ENCODE measurements at regions not wholly inside any gene's neighbourhood (a gene's known extent, or its start where the extent isn't known, plus 50 kb on each side); places are given as distances from the start of the nearest gene placed in this dataset.
"Not testable (repeated sequence)": the region's sequence is repeated elsewhere in the genome, so short reads cannot be mapped to it uniquely, and the experiment has no call there.

GRCh38 chr5:71788794-71789193 lies 69.7 kb downstream of the CARTPT start:
- Histone ChIP-seq H3K27ac (no peak overlapping the region), H3K9me3 (peaks cover 0 to 16% (median 0%) of the 10 kb centered on the region in 12 donors), H3K4me3 (no peak overlapping the region), H3K27me3 (no peaks in the 10 kb centered on the region), H3K36me3 (no peaks in the 10 kb centered on the region), H3K4me1 (no peaks in the 10 kb centered on the region)
- no peak for ATAC-seq
- no peak for DNase-seq
- WGBS, 4 donors: 88 to 96% (median 91%) methylated on average over 2 of the region's 2 CpGs
- intact Hi-C loops (cut with DNase I): loop anchor here in 9 of 10 donors (5.0 to 10.0 kb wide), 5 partner anchors 136 to 316 kb away; partner anchors contain the start of gene MAP1B (in 3 of the 9)
- TF ChIP-seq POLR2A (IDR thresholded peaks at IDR 0.05): no peak
- TF ChIP-seq CTCF (IDR thresholded peaks at IDR 0.05): no peak

GRCh38 chr5:71789746-71790145 lies 70.7 kb downstream of the CARTPT start:
- ATAC-seq (no peak), DNase-seq (no peak)
- intact Hi-C loops (cut with DNase I): loop anchor here in 9 of 10 donors (5.0 to 10.0 kb wide), 5 partner anchors 135 to 315 kb away; partner anchors contain the start of gene MAP1B (in 3 of the 9)
- Histone ChIP-seq H3K36me3 (no peaks in the 10 kb centered on the region), H3K27me3 (no peaks in the 10 kb centered on the region), H3K4me3 (no peak overlapping the region), H3K4me1 (no peaks in the 10 kb centered on the region), H3K27ac (no peak overlapping the region), H3K9me3 (peaks cover 0 to 16% (median 2%) of the 10 kb centered on the region in 12 donors)
- TF ChIP-seq CTCF (IDR thresholded peaks at IDR 0.05) (no peak), POLR2A (IDR thresholded peaks at IDR 0.05) (no peak)
- WGBS, 4 donors: 57 to 83% (median 69%) methylated on average over 4 of the region's 4 CpGs

- Histone ChIP-seq H3K9me3 (peaks cover 0 to 18% (median 2%) of the 10 kb centered on the region in 12 donors), H3K4me1 (no peaks in the 10 kb centered on the region), H3K4me3 (no peak overlapping the region), H3K27ac (no peak overlapping the region), H3K27me3 (no peaks in the 10 kb centered on the region), H3K36me3 (no peaks in the 10 kb centered on the region)
- WGBS, 4 donors: 46 to 59% (median 49%) methylated on average over 7 of the region's 7 CpGs
- TF ChIP-seq CTCF (IDR thresholded peaks at IDR 0.05) (no peak), POLR2A (IDR thresholded peaks at IDR 0.05) (no peak)
- DNase-seq (no peak), ATAC-seq (no peak)
- intact Hi-C loops (cut with DNase I): no loop called here
Observed at GRCh38 chr5:71790433-71790832, 71.4 kb downstream of the CARTPT start.

GRCh38 chr5:71792041-71792440 lies 73.0 kb downstream of the CARTPT start:
- peaks cover 0 to 18% (median 2%) of the 10 kb centered on the region in 12 donors for H3K9me3 ChIP-seq
- H3K4me1 ChIP-seq; H3K4me3 ChIP-seq; intact Hi-C loops (cut with DNase I); H3K36me3 ChIP-seq; DNase-seq; H3K27ac ChIP-seq; ATAC-seq; H3K27me3 ChIP-seq: not testable (repeated sequence)
- WGBS, 4 donors: 84 to 92% (median 90%) methylated on average over 2 of the region's 2 CpGs

GRCh38 chr5:71794061-71794695 lies 75.1 kb downstream of the CARTPT start:
- intact Hi-C loops (cut with DNase I): no loop called here
- no peak for DNase-seq
- Histone ChIP-seq H3K36me3 (no peaks in the 10 kb centered on the region), H3K9me3 (peaks cover 0 to 23% (median 2%) of the 10 kb centered on the region in 12 donors), H3K27ac (no peak overlapping the region), H3K4me1 (no peaks in the 10 kb centered on the region), H3K27me3 (no peaks in the 10 kb centered on the region), H3K4me3 (no peak overlapping the region)
- no peak for TF ChIP-seq CTCF (IDR thresholded peaks at IDR 0.05)
- no peak for TF ChIP-seq POLR2A (IDR thresholded peaks at IDR 0.05)
- ATAC-seq: no peak
- 91 to 98% (median 94%) methylated on average over 19 to 37 of the region's 37 CpGs for WGBS, 4 donors
